Effector memory CD8-positive, alpha-beta T cell (primary cell): ENCODE measurements at regions not wholly inside any gene's neighbourhood (a gene's known extent, or its start where the extent isn't known, plus 50 kb on each side); places are given as distances from the start of the nearest gene placed in this dataset.
"Not testable (repeated sequence)": the region's sequence is repeated elsewhere in the genome, so short reads cannot be mapped to it uniquely, and the experiment has no call there.

Experiments used
- ATAC-seq: fragments of 150-1000 bp; cut with Tn5 transposase; replicated peaks from 2 replicates; pipeline ENCODE4 v1.10.0; 2021; ENCODE audit warnings: mild to moderate bottlenecking, moderate library complexity
- DNase-seq, 3 experiments: peaks; one replicate each; pipeline ENCODE4 v3.0.0; 2021
- H3K27ac Mint-ChIP-seq, 2 donors: one replicate each; pipeline ENCODE4 v1.8.0; 2022; ENCODE audit warnings: mild to moderate bottlenecking in 2 of 2, mixed read lengths in 2 of 2, moderate library complexity in 2 of 2
- H3K27me3 Mint-ChIP-seq, 2 donors: one replicate each; pipeline ENCODE4 v1.8.0; 2022; ENCODE audit warnings: mixed read lengths in 2 of 2
- H3K36me3 Mint-ChIP-seq: one replicate; pipeline ENCODE4 v1.8.0; 2022; ENCODE audit warnings: mild to moderate bottlenecking, moderate library complexity, mixed read lengths; ENCODE audit not compliant: insufficient read depth
- H3K4me1 Mint-ChIP-seq, 2 donors: one replicate each; pipeline ENCODE4 v1.8.0; 2022; ENCODE audit warnings: low read depth in 2 of 2, mixed read lengths in 2 of 2
- H3K4me3 Mint-ChIP-seq, 2 donors: one replicate each; pipeline ENCODE4 v1.8.0; 2022; ENCODE audit warnings: mild to moderate bottlenecking in 2 of 2, mixed read lengths in 2 of 2, moderate library complexity in 2 of 2
- H3K9me3 Mint-ChIP-seq, 2 donors: one replicate each; pipeline ENCODE4 v1.8.0; 2022; ENCODE audit warnings: mixed read lengths in 2 of 2

GRCh38 chr10:62990126-62990525 lies 143.0 kb upstream of the NRBF2 start:
- DNase-seq (no peak), ATAC-seq (no peak)
- Mint-ChIP-seq H3K9me3 (no peaks in the 10 kb centered on the region), H3K4me1 (no peaks in the 10 kb centered on the region), H3K27ac (no peak overlapping the region), H3K36me3 (no peaks in the 10 kb centered on the region), H3K27me3 (peaks cover 4 to 5% of the 10 kb centered on the region in 2 donors), H3K4me3 (no peak overlapping the region)

DNA sequence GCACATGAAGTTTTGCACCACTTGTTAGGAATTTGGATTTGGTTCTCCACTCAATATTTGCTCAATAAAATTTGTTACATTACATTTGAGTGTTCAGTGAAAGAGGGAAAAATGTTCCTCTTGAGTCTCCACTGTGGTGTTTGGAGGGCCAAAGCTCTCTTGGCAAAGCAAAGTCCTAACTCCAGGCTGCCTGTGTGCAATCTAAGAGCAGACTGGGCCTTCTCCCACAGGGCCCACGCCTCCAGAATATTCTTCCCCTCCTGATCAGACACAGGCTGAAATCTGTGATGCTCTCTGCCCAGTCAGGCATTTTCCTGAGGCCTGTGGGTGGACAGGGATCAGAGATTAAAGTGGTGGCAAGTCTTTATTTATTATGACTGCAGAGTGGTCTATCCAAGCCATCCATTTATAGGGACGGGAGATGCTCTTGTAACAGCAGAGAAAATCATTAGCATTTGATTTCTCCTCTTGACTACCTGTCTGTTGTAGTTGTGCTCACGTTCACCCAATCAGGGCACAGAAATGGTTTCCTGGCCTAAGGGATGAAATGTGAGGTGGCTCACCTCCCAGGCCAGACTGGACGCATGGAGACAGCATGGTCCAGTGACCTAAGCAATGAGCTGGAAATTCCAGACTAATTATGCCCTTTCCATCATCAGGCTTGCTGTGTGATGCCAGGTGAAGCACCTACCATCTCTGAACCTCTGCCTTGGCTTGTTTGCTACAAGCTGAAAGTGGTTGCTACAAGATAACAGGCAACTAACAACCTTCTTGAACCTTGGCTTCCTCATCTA lies 147.1 kb upstream of the NRBF2 start:
- DNase-seq (no peak), ATAC-seq (no peak)
- no peak overlapping the region for H3K4me3 Mint-ChIP-seq
- H3K9me3 Mint-ChIP-seq = no peaks in the 10 kb centered on the region
- H3K36me3 Mint-ChIP-seq = no peaks in the 10 kb centered on the region
- H3K27me3 Mint-ChIP-seq = peaks cover 0 to 5% of the 10 kb centered on the region in 2 donors
- H3K27ac Mint-ChIP-seq = no peak overlapping the region
- no peaks in the 10 kb centered on the region for H3K4me1 Mint-ChIP-seq

GRCh38 chr10:62981096-62981495 lies 152.0 kb upstream of the NRBF2 start:
- Mint-ChIP-seq H3K4me3 (no peak overlapping the region), H3K9me3 (no peaks in the 10 kb centered on the region), H3K27ac (no peak overlapping the region), H3K27me3 (no peaks in the 10 kb centered on the region), H3K4me1 (no peaks in the 10 kb centered on the region), H3K36me3 (no peaks in the 10 kb centered on the region)
- DNase-seq (no peak), ATAC-seq (no peak)

GRCh38 chr10:62980687-62981086 lies 152.4 kb upstream of the NRBF2 start:
- H3K4me3 Mint-ChIP-seq = no peak overlapping the region
- H3K27me3 Mint-ChIP-seq = no peaks in the 10 kb centered on the region
- H3K9me3 Mint-ChIP-seq = no peaks in the 10 kb centered on the region
- ATAC-seq (no peak), DNase-seq (no peak)
- no peaks in the 10 kb centered on the region for H3K36me3 Mint-ChIP-seq
- no peak overlapping the region for H3K27ac Mint-ChIP-seq
- no peaks in the 10 kb centered on the region for H3K4me1 Mint-ChIP-seq

DNA sequence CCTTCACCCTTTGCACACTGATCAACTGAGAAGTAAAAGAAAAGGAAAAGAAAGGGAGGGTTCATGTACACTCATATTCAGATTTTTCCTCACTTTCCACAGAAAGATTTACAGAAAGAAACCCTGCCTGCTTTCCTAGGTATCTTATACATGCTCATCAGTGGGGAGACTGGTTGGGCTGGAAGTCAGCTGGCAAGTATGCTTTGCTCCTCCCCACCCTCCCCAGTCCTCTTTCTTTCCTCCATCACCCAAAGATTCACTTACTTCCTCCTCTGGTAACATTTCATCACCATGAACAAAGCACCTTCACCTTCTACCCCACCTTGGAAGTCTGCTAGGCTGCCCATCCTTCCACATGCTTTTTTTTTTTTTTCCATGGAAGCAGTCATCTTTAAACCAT lies 153.2 kb upstream of the NRBF2 start:
- Mint-ChIP-seq H3K9me3 (peaks cover 6% of the 10 kb centered on the region in 2 donors), H3K27me3 (no peaks in the 10 kb centered on the region), H3K4me3 (no peak overlapping the region), H3K36me3 (no peaks in the 10 kb centered on the region), H3K27ac (no peak overlapping the region), H3K4me1 (no peaks in the 10 kb centered on the region)
- no peak for DNase-seq
- no peak for ATAC-seq

- ATAC-seq (no peak), DNase-seq (no peak)
- Mint-ChIP-seq H3K27me3 (no peaks in the 10 kb centered on the region), H3K36me3 (no peaks in the 10 kb centered on the region), H3K27ac (no peak overlapping the region), H3K4me1 (no peaks in the 10 kb centered on the region), H3K4me3 (no peak overlapping the region), H3K9me3 (peaks cover 7 to 8% of the 10 kb centered on the region in 2 donors)
Observed at GRCh38 chr10:62978482-62978881, 154.6 kb upstream of the NRBF2 start.

- not testable (repeated sequence) for H3K27ac Mint-ChIP-seq
Observed at GRCh38 chr10:62974795-62975194, 158.3 kb upstream of the NRBF2 start.

GRCh38 chr10:62972103-62972502 lies 155.9 kb upstream of the EGR2 start:
- Mint-ChIP-seq H3K27ac (no peak overlapping the region), H3K36me3 (no peaks in the 10 kb centered on the region), H3K27me3 (peaks cover 13 to 19% of the 10 kb centered on the region in 2 donors), H3K4me3 (no peak overlapping the region), H3K9me3 (peaks cover 7 to 8% of the 10 kb centered on the region in 2 donors), H3K4me1 (no peaks in the 10 kb centered on the region)
- ATAC-seq = no peak
- DNase-seq = no peak

More at GRCh38 chr10:62974795-62975194, 158.3 kb upstream of the NRBF2 start:
- ATAC-seq, H3K4me3 Mint-ChIP-seq, H3K9me3 Mint-ChIP-seq, H3K4me1 Mint-ChIP-seq, H3K36me3 Mint-ChIP-seq, DNase-seq, H3K27me3 Mint-ChIP-seq: not testable (repeated sequence)

- ATAC-seq = no peak
- no peaks in the 10 kb centered on the region for H3K4me1 Mint-ChIP-seq
- no peaks in the 10 kb centered on the region for H3K36me3 Mint-ChIP-seq
- no peak for DNase-seq
- H3K27ac Mint-ChIP-seq = no peak overlapping the region
- H3K9me3 Mint-ChIP-seq = no peaks in the 10 kb centered on the region
- no peak overlapping the region for H3K4me3 Mint-ChIP-seq
- H3K27me3 Mint-ChIP-seq = peaks cover 20 to 42% of the 10 kb centered on the region in 2 donors
Observed at GRCh38 chr10:62964026-62964425, 147.9 kb upstream of the EGR2 start.

DNA sequence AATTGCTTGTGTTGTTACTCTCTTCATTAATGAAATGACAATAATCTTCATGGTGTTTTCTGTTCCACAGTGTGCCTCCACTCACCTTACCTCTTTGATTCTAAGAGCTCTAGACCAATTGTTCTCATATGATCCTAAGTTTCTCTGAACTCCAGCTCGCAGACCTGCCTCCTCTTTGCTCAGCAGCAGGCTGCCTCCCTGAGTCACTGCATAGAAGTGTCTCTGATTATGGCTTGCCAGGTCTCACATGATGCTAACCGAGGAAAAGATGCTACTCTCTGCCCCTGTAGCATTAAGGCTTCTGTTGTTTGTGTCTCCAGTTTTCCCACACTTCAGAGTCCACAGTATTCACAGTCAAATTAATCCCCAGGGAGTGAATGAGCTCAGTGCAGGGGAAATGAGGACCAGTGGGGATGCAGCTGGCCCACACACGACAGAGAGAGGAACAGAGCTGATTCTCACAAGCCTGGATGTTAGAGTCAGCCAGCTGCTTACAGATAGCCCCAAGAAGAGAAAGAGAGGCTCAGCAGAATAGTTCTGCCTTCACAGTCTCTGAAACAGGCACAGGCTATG lies 145.9 kb upstream of the EGR2 start:
- no peaks in the 10 kb centered on the region for H3K4me1 Mint-ChIP-seq
- peaks cover 13 to 45% of the 10 kb centered on the region in 2 donors for H3K27me3 Mint-ChIP-seq
- no peak overlapping the region for H3K27ac Mint-ChIP-seq
- no peaks in the 10 kb centered on the region for H3K9me3 Mint-ChIP-seq
- H3K36me3 Mint-ChIP-seq = no peaks in the 10 kb centered on the region
- DNase-seq (no peak), ATAC-seq (no peak)
- H3K4me3 Mint-ChIP-seq = no peak overlapping the region

DNA sequence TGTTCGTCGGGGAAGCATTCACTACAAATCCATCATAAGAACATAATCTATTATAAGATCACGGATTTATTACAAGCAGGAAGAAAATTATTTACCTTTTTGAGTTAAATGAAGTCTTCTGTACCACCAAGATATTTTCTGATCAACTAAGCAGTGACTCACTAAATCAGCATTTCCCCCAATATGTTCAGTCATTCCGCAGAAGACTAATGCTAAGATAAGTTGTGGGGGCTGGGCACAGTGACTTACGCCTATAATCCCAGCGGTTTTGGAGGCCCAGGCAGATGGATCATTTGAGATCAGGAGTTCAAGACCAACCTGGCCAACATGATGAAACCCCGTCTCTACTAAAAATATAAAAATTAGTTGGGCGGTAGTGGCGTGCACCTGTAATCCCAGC lies 144.2 kb upstream of the EGR2 start:
- Mint-ChIP-seq H3K27me3 (peaks cover 13 to 45% of the 10 kb centered on the region in 2 donors), H3K4me3 (no peak overlapping the region), H3K9me3 (no peaks in the 10 kb centered on the region), H3K27ac (no peak overlapping the region), H3K36me3 (no peaks in the 10 kb centered on the region), H3K4me1 (no peaks in the 10 kb centered on the region)
- ATAC-seq (no peak), DNase-seq (no peak)

DNA sequence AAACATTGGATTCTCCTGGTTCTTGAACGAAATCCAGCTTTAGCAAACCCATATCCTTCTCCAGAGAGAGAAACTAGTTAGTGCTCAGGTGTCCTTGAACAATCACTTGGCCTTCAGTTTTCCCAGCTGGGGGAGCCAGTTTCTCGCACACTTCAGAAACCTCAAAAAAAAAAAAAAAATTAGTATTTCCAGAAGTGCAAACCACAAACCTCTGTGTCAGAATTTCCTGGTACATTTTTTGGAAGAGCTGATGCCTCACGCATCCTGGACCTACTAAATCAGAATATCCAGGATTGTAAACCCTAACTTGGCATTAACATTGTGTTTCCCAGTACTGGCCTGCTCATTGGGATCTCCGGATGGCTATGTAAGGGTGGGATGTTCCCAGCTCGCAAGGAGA lies 143.4 kb upstream of the EGR2 start:
- Mint-ChIP-seq H3K36me3 (no peaks in the 10 kb centered on the region), H3K4me3 (no peak overlapping the region), H3K4me1 (no peaks in the 10 kb centered on the region), H3K27me3 (peaks cover 13 to 45% of the 10 kb centered on the region in 2 donors), H3K27ac (no peak overlapping the region), H3K9me3 (no peaks in the 10 kb centered on the region)
- no peak for ATAC-seq
- no peak for DNase-seq

- Mint-ChIP-seq H3K36me3 (no peaks in the 10 kb centered on the region), H3K4me1 (no peaks in the 10 kb centered on the region), H3K27ac (no peak overlapping the region), H3K9me3 (no peaks in the 10 kb centered on the region), H3K4me3 (no peak overlapping the region), H3K27me3 (peaks cover 9 to 41% of the 10 kb centered on the region in 2 donors)
- DNase-seq (no peak), ATAC-seq (no peak)
Observed at GRCh38 chr10:62958980-62959379, 142.8 kb upstream of the EGR2 start.

DNA sequence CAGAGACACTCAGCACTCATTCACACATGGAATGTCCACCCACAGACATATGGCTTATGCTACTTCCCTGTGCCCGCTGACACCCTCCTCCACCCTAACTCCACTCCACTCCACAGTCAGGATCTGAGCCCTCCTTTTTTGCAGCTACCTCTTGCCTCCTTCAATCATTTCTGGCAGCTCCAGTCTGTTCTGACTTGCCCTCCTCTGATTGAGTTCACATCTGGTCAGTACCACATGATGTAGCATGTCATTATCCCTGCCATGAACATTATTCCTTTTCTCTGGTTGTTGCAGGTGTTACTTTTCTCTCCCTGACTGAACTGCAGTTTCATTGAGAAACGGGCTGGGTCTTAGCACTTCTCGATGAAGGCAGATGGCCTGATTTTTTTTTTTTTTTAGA lies 130.1 kb upstream of the EGR2 start:
- Mint-ChIP-seq H3K27ac (no peak overlapping the region), H3K36me3 (no peaks in the 10 kb centered on the region), H3K4me3 (no peak overlapping the region), H3K4me1 (no peaks in the 10 kb centered on the region), H3K9me3 (peaks cover 0 to 2% of the 10 kb centered on the region in 2 donors), H3K27me3 (peaks cover 8 to 9% of the 10 kb centered on the region in 2 donors)
- DNase-seq = no peak
- ATAC-seq = no peak
